Chondrocyte (in vitro differentiated cells): ENCODE measurements at regions not wholly inside any gene's neighbourhood (a gene's known extent, or its start where the extent isn't known, plus 50 kb on each side); places are given as distances from the start of the nearest gene placed in this dataset.

ENCODE experiments used
- DNase-seq: peaks from one replicate; pipeline ENCODE4 v3.0.0; 2021; ENCODE audit warnings: mixed read lengths, low spot score
- H3K27ac Mint-ChIP-seq: one replicate; pipeline ENCODE4 v1.8.0; 2021; ENCODE audit warnings: mild to moderate bottlenecking, moderate library complexity, mixed read lengths; ENCODE audit not compliant: unreplicated experiment
- H3K27me3 Mint-ChIP-seq: 2 replicates; pipeline ENCODE4 v1.8.0; 2021; ENCODE audit warnings: low read depth, mixed read lengths
- H3K36me3 Mint-ChIP-seq: 2 replicates; pipeline ENCODE4 v1.8.0; 2021; ENCODE audit warnings: low read depth, mixed read lengths
- H3K4me1 Mint-ChIP-seq: 2 replicates; pipeline ENCODE4 v1.8.0; 2021; ENCODE audit warnings: low read depth, mild to moderate bottlenecking, mixed read lengths
- H3K4me3 Mint-ChIP-seq: one replicate; pipeline ENCODE4 v1.8.0; 2021; ENCODE audit warnings: mild to moderate bottlenecking, moderate library complexity, mixed read lengths; ENCODE audit not compliant: unreplicated experiment
- H3K9me3 Mint-ChIP-seq: 2 replicates; pipeline ENCODE4 v1.8.0; 2021; ENCODE audit warnings: low read depth, mixed read lengths
- CTCF ChIP-seq: fragments of 200-600 bp; sonication (generic); IDR thresholded peaks from 2 replicates; pipeline ENCODE4 v1.5.0; 2021; ENCODE audit warnings: antibody characterized with exemption, mild to moderate bottlenecking, moderate library complexity

- DNase-seq = no peak
- H3K27me3 Mint-ChIP-seq = peaks cover 46% of the 10 kb centered on the region
- H3K4me3 Mint-ChIP-seq = no peak overlapping the region
- no peak for TF ChIP-seq CTCF
- H3K27ac Mint-ChIP-seq = no peak overlapping the region
- peaks cover 4% of the 10 kb centered on the region for H3K9me3 Mint-ChIP-seq
- H3K36me3 Mint-ChIP-seq = peaks cover 3% of the 10 kb centered on the region
- peaks cover 6% of the 10 kb centered on the region for H3K4me1 Mint-ChIP-seq
These were observed 125.0 kb upstream of the IRX3 start for GRCh38 chr16:54411544-54411943.

GRCh38 chr16:54409982-54410381, 123.4 kb upstream of the IRX3 start:
- Mint-ChIP-seq H3K4me1 (peaks cover 6% of the 10 kb centered on the region), H3K9me3 (no peaks in the 10 kb centered on the region), H3K36me3 (no peaks in the 10 kb centered on the region), H3K4me3 (no peak overlapping the region), H3K27me3 (peaks cover 45% of the 10 kb centered on the region), H3K27ac (no peak overlapping the region)
- DNase-seq = no peak
- TF ChIP-seq CTCF = no peak

- Mint-ChIP-seq H3K36me3 (no peaks in the 10 kb centered on the region), H3K9me3 (no peaks in the 10 kb centered on the region)
- no peak for TF ChIP-seq CTCF
These were observed 121.0 kb upstream of the IRX3 start for GRCh38 chr16:54407596-54407995.

GRCh38 chr16:54405478-54405877, 118.9 kb upstream of the IRX3 start:
- H3K9me3 Mint-ChIP-seq = no peaks in the 10 kb centered on the region
- H3K27me3 Mint-ChIP-seq = peaks cover 31% of the 10 kb centered on the region
- H3K4me1 Mint-ChIP-seq = peaks cover 6% of the 10 kb centered on the region
- no peak for DNase-seq
- TF ChIP-seq CTCF = no peak
- no peak overlapping the region for H3K4me3 Mint-ChIP-seq
- no peaks in the 10 kb centered on the region for H3K36me3 Mint-ChIP-seq
- H3K27ac Mint-ChIP-seq = no peak overlapping the region

More at GRCh38 chr16:54407596-54407995, 121.0 kb upstream of the IRX3 start:
- no peak overlapping the region for H3K27ac Mint-ChIP-seq
- peaks cover 6% of the 10 kb centered on the region for H3K4me1 Mint-ChIP-seq
- H3K27me3 Mint-ChIP-seq = peaks cover 34% of the 10 kb centered on the region
- no peak for DNase-seq
- H3K4me3 Mint-ChIP-seq = no peak overlapping the region

- Mint-ChIP-seq H3K4me3 (no peak overlapping the region), H3K4me1 (peaks cover 6% of the 10 kb centered on the region), H3K27ac (no peak overlapping the region), H3K9me3 (no peaks in the 10 kb centered on the region), H3K36me3 (no peaks in the 10 kb centered on the region), H3K27me3 (peaks cover 26% of the 10 kb centered on the region)
- TF ChIP-seq CTCF = no peak
- DNase-seq = no peak
These were observed 117.0 kb upstream of the IRX3 start for GRCh38 chr16:54403580-54403979.
